ENCODE measurements at regions not wholly inside any gene's neighbourhood (a gene's known extent, or its start where the extent isn't known, plus 50 kb on each side); places are given as distances from the start of the nearest gene placed in this dataset.

GRCh38 chr11:8758619-8759169, 76.1 kb downstream of the RPL27A start:
- no peak for TF ChIP-seq POLR2A (IDR thresholded peaks at IDR 0.05)
- TF ChIP-seq, protein P1, sequence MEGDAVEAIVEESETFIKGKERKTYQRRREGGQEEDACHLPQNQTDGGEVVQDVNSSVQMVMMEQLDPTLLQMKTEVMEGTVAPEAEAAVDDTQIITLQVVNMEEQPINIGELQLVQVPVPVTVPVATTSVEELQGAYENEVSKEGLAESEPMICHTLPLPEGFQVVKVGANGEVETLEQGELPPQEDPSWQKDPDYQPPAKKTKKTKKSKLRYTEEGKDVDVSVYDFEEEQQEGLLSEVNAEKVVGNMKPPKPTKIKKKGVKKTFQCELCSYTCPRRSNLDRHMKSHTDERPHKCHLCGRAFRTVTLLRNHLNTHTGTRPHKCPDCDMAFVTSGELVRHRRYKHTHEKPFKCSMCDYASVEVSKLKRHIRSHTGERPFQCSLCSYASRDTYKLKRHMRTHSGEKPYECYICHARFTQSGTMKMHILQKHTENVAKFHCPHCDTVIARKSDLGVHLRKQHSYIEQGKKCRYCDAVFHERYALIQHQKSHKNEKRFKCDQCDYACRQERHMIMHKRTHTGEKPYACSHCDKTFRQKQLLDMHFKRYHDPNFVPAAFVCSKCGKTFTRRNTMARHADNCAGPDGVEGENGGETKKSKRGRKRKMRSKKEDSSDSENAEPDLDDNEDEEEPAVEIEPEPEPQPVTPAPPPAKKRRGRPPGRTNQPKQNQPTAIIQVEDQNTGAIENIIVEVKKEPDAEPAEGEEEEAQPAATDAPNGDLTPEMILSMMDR (IDR thresholded peaks at IDR 0.05): no peak
- Histone ChIP-seq H3K4me3 (no peak overlapping the region), H3K27ac (peak overlapping the region in 3 of 4 donors; percentile 62 to 79 (median 74)), H3K36me3 (peaks cover 0 to 3% (median 0%) of the 10 kb centered on the region in 3 donors), H3K9me3 (no peaks in the 10 kb centered on the region), H3K4me1 (peaks cover 16 to 57% (median 32%) of the 10 kb centered on the region in 3 donors), H3K27me3 (no peaks in the 10 kb centered on the region)
- intact Hi-C loops (cut with DNase I): no loop called here
- WGBS, 2 donors: 73 to 84% methylated on average over 5 to 8 of the region's 11 CpGs
- DNase-seq: no peak

- TF ChIP-seq, protein P1 (IDR thresholded peaks at IDR 0.05): no peak
- no peak for TF ChIP-seq POLR2A (IDR thresholded peaks at IDR 0.05)
- no peak for DNase-seq
- no peaks in the 10 kb centered on the region for H3K27me3 ChIP-seq
- 44 to 56% methylated on average over 1 of the region's 1 CpG for WGBS, 2 donors
- H3K4me3 ChIP-seq: no peak overlapping the region
- peaks cover 16 to 61% (median 32%) of the 10 kb centered on the region in 3 donors for H3K4me1 ChIP-seq
- H3K27ac ChIP-seq: peak overlapping the region in 3 of 4 donors; percentile 62 to 79 (median 74)
- intact Hi-C loops (cut with DNase I): no loop called here
- H3K9me3 ChIP-seq: no peaks in the 10 kb centered on the region
- peaks cover 0 to 12% (median 0%) of the 10 kb centered on the region in 3 donors for H3K36me3 ChIP-seq
Measured at GRCh38 chr11:8759634-8760033, 77.0 kb downstream of the RPL27A start.

DNA sequence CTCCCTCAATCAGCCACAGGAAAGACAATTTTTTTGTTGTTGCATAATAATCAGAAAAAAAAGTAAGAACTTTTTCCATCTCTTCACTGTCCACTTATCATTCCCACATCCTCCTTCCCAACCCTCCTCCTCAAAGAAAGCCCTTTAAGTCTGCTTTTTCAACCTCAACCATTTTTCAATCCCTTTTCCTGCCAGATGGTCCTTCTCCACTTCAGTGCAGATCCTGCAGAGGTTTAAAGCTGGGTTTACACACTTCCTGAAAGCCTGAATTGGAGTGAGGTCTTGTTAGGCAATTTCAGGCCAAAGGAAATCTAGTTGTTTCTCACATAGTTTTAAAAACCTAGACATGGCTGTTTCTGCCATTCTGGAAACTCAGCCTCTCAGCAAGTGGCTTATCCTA, 78.3 kb downstream of the RPL27A start:
- Histone ChIP-seq H3K27ac (peak overlapping the region; percentile 0 to 79 (median 68)), H3K4me1 (peaks cover 16 to 65% (median 36%) of the 10 kb centered on the region in 3 donors), H3K4me3 (no peak overlapping the region), H3K27me3 (no peaks in the 10 kb centered on the region), H3K9me3 (no peaks in the 10 kb centered on the region), H3K36me3 (peaks cover 0 to 12% (median 0%) of the 10 kb centered on the region in 3 donors)
- no peak for DNase-seq
- intact Hi-C loops (cut with DNase I): no loop called here
- no peak for TF ChIP-seq POLR2A (IDR thresholded peaks at IDR 0.05)
- TF ChIP-seq, protein P1 (IDR thresholded peaks at IDR 0.05): no peak

DNA sequence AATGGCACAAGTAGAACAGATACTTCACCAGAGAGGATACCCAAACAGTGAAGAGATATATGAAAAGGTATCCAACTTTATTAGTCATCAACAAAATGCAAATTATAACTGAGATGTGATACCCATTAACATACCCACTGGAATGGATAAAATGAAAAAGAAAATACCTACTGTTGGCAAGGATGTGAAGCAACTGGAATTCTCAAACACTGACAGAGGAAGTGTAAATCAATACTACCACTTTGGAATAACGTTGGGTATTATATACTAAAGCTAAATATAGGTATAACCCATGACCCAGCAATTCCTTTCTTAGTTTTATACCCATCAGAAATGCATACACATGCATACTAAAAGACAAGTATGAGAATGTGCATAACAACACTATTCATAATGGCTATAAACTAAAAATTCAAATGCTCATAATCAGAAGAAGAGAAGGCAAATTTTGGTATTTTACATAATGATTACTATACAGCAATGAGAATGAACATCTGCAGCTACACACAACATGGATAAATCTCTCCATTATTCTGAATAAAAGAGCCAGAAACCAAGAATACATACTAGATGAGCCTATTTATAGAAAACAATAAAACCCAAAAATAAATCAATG, 80.6 kb downstream of the RPL27A start:
- Histone ChIP-seq H3K9me3 (no peaks in the 10 kb centered on the region), H3K4me3 (no peak overlapping the region), H3K36me3 (peaks cover 0 to 12% (median 0%) of the 10 kb centered on the region in 3 donors), H3K27ac (no peak overlapping the region), H3K4me1 (peaks cover 28 to 70% (median 43%) of the 10 kb centered on the region in 3 donors), H3K27me3 (no peaks in the 10 kb centered on the region)
- intact Hi-C loops (cut with DNase I): no loop called here
- TF ChIP-seq, protein P1 (IDR thresholded peaks at IDR 0.05): no peak
- no peak for TF ChIP-seq POLR2A (IDR thresholded peaks at IDR 0.05)
- DNase-seq: no peak
- 0 to 30% methylated on average over 1 of the region's 1 CpG for WGBS, 2 donors

GRCh38 chr11:8765294-8765693, 82.7 kb downstream of the RPL27A start:
- Histone ChIP-seq H3K27ac (peak overlapping the region; percentile 77 to 86 (median 80)), H3K9me3 (no peaks in the 10 kb centered on the region), H3K4me1 (peaks cover 30 to 73% (median 51%) of the 10 kb centered on the region in 3 donors), H3K4me3 (no peak overlapping the region), H3K27me3 (no peaks in the 10 kb centered on the region), H3K36me3 (peaks cover 0 to 12% (median 0%) of the 10 kb centered on the region in 3 donors)
- intact Hi-C loops (cut with DNase I): no loop called here
- TF ChIP-seq, protein P1 (IDR thresholded peaks at IDR 0.05): no peak
- no peak for TF ChIP-seq POLR2A (IDR thresholded peaks at IDR 0.05)
- WGBS, 2 donors: 73 to 75% methylated on average over 1 of the region's 1 CpG
- DNase-seq: no peak
